GM18511 (cell line): ENCODE measurements at regions not wholly inside any gene's neighbourhood (a gene's known extent, or its start where the extent isn't known, plus 50 kb on each side); places are given as distances from the start of the nearest gene placed in this dataset.
"Not testable (repeated sequence)": the region's sequence is repeated elsewhere in the genome, so short reads cannot be mapped to it uniquely, and the experiment has no call there.

ENCODE experiments used
- ATAC-seq: cut with Tn5 transposase; IDR thresholded peaks from one replicate; pipeline ENCODE4 v1.9.1; 2021; ENCODE audit warnings: mild to moderate bottlenecking, moderate library complexity; ENCODE audit not compliant: unreplicated experiment

DNA sequence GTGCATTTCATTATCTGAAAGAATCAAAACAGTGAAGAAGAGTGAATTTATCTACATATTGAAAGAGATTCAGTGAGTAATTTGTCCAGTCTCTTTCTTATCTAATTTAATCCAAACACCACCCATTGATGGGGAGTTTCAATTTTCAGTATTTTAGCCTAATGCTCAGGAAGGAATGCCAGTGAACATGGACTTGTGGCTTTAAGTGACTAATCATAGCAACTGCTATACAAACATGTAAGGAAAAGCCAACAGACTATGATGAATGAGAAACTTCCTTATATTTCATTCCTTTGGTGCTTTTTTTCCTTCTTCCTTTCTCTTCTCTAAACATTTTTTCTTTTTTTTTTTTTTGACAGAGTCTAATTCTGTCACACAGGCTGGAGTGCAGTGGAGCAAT lies 885.8 kb downstream of the KCNJ2 start:
- no peak for ATAC-seq

DNA sequence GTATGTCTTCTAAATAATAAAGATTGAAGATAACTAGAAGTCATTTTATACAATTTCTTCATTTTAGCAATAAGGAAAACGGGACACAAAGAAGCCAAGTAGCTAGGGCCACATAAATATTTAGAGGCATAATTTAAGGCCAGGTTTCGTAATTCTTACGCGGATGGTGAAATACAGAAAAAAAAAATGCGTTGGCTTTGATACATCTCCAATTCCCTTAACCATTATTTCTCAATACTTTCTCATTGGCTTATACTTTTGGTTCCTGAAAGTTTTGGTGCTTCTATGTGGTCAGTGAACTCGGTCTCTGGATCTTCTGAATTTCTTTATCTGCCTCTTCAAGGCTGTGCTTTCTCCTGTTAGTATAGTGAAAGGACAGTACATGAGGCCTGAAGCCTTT lies 888.1 kb downstream of the KCNJ2 start:
- no peak for ATAC-seq

DNA sequence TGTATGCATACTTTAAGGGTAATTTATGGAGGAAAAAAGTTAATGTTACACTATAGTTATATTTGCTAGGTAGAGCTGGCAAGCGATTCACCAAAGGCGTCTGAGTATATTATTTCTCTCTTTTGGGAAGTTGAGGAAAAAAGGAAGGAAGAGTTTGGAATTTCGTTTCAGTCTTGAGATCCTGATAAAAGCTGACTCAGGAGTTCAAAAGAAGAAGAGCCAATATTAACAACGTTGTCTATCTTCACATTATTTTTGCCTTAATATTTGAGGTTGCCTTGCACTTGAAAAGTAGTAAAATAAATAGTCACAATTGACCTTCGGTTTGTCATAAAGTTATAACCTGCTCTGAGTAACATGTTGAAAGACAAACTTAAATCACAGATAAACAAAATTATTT lies 888.6 kb downstream of the KCNJ2 start:
- no peak for ATAC-seq

DNA sequence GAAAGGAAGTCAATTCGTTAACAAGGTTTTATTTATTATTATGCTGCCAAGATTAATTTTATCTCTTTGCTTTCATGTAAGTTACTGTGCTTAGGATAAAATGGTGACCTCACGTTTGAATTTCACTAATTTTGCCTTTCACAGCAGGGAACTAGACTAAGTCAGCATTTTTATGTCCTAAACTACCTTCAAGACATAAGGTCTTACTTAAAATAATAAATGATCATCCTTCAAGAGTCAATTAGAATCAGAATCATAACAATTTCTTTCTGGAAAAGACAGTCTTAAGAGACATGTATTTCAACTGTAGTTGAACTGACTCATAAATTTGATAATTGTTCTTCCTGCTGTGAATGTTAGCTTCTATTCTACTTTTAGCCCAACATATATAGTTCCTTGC lies 893.8 kb downstream of the KCNJ2 start:
- ATAC-seq = no peak

DNA sequence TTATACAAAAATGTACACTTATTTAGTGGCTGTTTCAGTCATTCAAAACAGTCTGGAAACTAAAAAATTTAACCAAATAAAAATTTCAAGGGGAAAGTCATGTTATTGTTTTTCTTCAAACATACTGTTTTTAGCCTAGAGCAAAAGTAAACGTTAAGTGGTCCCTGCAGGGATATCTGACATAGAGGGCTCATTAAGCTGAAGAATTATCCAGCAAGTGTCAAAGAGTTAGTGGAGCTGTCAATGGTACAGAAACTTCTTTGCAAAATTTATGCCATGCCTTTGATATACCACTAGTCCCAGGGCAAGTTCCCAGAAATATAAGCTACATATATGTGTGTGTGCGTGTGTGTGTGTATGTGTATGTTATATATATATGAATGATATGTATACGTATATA lies 894.2 kb downstream of the KCNJ2 start:
- no peak for ATAC-seq

DNA sequence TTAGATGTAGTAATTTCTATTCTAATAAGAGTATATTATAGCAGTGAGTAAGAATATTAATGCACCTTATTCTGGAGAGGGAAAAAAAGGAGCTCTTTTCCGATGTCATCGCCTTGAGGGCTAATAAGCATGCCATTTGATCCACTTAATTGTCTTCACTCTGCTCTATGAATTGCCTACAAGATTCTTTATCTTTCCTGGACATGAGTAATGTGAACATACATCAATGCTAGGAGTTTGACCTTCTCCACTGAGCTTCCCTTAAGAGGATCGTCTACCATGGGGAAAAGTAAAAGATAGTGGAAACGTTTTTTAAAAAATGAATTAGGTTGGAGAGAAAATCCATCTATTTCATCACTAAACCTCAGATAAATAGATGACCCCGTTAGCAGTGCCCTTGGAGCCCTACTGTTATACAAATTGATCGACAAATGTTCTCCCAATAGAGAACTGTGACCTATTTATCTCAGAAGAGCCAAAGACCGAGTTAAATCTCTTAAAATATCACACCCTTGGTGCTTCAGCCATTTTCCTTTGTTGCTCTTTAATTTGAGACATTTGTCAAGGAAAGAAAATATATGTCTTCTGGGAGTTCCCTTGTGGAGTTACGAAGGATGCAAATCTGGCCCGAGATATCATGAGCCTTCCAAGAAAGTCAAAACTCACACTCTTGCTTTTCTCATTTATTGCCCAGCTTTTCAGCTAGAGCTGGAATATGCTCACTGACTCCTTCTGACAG lies 898.5 kb downstream of the KCNJ2 start:
- ATAC-seq = no peak

DNA sequence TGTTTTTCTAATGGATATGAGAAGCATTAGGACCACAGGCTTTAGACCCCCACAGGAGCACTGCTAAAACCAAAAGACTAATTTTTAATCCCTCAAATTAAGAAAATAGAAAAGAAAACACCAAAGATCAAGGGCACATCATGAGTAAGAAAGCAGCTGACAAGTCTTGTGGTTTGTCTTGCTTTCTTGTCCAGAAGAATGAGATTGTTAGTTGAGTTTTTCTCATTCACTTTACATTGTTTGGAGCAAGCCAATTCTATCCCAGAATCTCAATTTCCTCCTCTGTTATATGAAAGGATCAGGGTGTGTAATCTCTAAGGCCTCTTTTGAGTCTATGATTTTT lies 899.0 kb downstream of the KCNJ2 start:
- no peak for ATAC-seq

DNA sequence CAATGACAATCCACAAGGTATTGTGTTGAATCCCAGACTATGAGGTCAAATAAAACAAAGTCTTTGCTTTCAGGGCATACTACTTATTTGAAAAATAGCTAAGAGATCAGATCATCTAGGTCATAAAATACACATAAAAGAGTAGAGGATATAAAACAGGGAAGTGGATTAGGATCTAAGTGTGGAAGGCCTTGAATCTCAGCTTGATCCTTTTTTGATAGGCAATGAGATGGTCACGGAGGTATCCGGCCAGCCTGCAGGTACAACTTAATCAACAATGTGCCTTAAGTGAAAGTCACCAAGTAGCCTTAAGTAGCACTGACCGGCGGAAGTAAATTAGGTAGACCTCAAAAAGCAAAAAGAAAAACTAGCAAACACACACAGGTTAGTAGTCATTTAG lies 901.7 kb downstream of the KCNJ2 start:
- no peak for ATAC-seq

DNA sequence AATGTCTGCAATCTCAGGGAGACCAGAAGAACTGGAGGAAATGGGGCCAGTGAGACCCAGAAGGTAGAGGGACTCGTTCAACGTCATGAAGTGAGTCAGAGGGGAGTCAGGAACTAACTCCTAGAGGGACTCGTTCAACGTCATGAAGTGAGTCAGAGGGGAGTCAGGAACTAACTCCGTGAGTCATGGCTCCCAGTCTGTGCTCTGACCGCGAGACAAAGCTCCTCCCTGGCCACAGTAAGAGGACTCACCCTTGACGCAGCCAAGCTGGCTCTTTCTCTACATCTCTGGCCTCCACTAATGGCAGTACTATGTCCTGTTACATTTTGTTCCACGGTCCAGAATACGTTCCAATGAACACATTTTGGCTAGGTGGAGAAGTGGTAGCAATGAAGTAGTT lies 902.5 kb downstream of the KCNJ2 start:
- no peak for ATAC-seq

DNA sequence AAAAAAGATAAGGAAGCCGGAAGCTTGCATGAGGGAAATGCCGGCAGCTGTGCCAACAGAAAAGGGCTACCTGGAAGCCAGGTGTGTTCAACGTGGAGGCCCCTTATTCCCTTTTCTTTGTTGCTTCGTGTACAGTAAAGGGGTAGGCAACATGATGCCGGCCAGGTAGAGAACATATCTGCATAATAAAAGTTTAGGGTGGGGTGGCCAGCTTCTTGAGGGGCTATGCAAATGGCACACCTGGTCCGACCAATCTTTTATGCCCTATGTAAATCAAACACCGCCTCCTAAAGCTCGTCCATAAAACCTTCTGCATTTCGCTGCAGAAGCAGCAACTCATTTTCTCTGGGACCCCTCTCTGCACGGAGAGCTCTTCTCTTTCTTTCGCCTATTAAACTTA lies 911.6 kb downstream of the KCNJ2 start:
- ATAC-seq = no peak

DNA sequence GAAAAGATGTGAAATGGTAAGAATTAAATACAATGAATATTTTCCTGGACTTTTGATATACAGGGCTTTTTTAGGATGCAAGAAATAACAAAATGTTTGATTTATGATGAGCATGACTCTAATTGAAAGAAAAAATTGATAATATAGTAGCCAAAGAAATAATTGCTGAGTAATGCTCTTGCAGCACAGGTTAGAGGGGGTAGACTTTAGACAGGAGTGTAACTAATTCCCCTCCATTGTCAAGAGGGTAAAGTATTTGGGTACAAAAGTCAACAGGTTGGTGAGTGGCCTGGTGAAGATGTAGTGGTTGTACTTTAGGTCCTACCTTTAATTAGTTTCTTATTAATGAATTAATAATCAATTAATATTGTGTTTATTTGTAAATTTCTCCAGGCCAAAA lies 912.3 kb downstream of the KCNJ2 start:
- no peak for ATAC-seq

DNA sequence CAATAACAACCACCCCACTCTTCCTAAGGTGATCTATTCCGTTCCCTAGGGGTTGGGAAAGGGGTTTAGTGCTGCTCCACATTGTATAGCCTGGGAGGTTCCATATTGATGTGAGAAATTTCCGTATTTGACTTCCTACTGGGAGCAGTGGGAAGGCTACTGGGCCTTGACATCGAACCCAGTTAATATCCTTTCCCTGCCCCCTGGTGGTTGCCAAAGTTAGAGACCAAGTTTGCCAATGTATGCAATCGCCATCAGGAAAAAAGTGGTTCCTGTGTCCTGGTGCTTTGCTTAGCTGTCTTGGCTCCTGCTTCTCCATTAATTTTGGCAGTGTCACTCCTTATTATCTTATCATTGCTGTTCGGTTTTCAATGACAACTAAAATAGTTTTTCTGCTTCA lies 914.9 kb downstream of the KCNJ2 start:
- ATAC-seq = no peak

DNA sequence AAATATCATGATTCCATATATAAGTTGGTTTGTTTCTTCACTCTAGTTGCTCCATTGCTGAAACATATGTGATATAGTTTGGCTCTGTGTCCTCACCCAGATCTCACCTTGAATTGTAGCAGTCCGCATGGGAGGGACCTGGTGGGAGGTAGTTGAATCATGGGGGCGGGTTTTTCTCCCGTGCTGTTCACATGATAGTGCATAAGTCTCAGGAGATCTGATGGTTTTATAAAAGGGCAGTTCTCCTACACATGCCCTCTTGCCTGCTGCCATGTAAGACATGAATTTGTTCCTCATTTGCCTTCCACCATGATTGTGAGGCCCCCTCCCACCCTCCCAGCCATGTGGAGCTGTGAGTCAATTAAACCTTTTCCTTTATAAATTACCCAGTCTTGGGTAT lies 915.5 kb downstream of the KCNJ2 start:
- ATAC-seq = no peak

DNA sequence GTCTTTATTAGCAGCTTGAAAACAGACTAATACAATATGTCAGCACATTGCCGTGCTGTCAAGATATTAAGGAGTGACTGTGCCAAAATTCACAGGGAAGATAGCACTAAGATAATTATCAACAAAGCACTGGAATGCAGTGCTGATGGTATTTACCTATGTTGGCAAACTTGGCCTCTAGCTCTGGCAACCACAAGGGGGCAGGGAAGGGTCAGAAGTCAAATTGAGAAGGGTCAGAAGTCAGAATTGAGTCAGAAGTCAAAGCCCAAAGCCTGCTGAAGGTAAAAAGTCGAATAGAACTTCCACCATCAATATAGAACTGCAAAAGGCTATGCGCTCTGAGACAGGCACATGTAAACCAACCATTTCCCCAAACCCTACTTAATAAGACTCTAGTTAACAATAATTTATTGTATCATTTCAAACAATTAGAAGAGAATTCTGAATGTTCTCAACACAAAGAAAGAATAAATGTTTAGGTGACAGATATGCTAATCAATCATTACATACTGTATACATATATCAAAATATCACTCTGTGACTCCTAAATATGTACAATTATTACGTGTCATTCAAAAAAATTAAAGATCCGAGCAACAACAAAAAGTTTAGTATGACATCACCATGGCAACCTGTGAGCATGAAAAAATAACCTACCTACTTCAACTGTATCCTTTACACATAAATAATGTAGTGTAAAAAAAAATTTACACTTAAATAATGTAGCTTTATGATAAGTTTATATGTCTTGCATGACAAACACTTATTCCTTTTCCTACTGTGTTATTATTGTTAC lies 916.1 kb downstream of the KCNJ2 start:
- ATAC-seq = no peak

DNA sequence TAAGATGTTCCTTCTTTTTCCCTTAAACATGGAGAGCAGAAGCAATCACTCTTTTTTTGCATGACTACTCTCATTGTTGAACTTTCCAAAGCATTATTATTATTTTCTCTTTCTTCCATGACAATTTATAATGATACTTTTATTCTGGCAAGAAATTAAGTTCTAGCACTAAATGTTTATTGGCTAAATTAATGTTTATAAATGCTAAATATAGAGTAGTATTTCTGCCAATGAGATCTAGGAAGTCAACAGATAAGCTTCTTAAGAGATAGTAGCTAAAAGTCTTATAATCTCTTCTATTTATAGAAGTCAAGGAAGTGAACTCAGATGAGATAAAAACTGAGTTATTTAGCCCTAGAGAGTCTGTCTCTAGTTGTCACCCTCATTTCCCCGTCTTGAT lies 920.1 kb downstream of the KCNJ2 start:
- ATAC-seq = no peak

DNA sequence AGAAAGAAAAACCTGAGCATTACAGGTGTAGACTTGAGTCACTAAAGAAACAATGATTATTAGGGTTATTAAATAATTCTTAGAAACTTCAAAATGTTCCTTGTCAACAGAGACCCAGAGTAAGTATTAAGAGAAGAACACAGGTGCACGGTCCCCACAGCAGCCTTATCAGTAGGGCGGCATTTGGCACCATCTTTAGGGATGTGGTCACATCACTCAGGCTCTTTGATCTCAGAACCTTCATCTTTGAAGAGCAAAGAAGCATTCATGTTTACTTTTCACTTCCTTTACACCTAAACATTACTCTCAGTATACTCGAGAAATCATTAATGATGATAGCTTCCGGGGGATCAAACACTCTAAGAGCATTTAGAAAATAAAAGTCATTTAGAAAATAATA lies 928.7 kb downstream of the KCNJ2 start:
- ATAC-seq = no peak

DNA sequence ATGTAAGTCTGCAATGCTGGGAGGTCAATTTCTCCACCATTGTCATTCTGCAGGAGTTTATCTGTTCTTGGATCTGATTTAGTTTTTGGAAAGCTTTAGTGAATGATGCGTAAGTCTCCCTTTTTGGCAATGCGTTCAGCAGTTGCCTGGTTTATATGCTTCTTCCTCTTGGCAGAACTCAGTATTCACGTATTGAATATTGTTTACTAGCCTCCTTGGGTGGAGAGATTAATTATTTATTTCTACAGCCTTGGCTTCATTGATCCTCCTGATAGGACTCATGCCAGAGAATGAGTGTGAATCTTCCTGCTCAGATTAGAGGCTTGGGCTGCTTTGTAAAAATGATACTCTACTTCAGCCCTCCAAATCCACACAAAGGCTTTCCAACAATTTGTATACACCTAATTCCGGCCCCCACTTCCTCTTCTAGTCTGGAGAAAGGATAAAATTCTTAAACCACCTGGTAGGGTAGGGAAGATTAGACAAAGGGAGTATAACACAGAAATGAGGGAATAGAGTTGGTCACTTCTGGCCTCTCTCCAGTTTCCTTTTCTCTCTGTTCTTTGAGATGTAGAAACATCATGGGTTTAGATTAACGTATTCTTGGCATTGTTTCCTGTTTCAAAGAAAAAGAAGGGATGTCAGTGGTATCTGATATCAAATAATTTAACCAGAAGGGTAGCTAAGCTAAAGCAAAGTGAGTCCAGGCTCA lies 929.8 kb downstream of the KCNJ2 start:
- ATAC-seq = no peak

DNA sequence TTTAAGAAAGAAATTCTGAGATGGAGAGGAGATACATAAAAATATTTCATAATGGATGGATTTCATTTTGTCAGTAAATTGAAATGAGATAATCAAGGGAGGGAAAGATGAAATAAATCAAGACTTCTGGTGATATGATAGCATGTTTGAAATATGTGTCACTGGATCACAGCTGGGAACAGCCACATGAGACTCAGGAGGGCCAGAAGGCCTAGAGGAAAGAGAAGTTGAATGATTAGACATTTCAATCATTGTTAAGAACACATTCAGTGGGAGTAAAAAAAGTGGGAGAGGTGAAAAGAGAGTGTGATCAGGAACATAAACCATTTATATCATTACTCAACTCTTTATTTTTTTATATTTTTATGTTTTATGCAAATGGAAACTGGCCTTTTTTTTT lies 933.4 kb downstream of the KCNJ2 start:
- no peak for ATAC-seq

DNA sequence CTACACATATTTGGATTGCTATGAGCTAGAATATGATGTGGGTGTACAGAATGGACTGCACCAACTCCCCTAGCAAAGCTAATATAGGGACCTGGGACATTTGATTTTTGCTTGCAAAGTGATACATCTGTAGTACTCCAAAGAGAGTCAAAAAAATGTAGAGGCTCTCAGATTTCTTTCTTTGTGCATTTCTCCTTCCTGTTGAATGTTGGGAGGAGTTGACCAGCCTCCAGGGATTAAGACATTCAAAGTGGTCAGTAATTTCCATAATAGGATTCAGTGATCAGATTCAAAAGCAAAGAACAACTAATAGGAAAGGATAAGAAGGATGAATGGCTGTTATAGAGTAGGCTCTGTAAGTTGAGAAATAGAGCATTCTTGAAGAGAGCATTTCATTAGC lies 934.9 kb downstream of the KCNJ2 start:
- ATAC-seq = no peak

DNA sequence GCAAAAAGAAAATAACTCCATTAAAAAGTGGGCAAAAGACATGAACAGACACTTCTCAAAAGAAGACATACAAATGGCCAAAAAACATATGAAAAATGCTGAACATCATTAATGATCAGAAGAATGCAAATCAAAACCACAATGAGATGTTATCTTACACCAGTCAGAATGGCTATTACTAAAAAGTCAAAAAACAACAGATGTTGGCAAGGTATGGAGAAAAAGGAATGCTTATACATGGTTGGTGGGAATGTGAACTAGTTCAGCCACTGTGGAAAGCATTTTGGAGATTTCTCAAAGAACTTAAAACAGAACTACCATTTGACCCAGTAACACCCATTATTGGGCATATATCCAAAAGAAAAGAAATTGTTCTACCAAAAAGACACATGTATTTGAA lies 936.7 kb downstream of the KCNJ2 start:
- not testable (repeated sequence) for ATAC-seq

DNA sequence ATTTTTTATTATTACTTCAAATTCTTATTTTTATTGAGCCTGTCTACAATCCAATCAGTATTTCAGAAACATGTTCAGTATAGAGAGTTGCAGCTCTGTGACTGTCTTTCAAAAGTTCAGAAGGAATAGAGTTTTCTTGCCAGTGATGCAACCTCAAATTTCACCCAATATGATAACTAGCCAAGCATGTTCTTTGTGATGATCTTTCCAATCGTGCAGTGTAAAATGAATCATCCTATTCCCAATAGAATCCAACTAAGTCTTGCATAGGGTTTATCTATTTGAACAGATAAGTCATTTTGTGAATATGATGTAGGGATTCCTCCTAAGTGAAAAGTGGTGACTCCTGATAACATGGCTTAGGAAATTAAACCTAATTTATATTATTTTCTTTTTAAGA lies 937.8 kb downstream of the KCNJ2 start:
- no peak for ATAC-seq

DNA sequence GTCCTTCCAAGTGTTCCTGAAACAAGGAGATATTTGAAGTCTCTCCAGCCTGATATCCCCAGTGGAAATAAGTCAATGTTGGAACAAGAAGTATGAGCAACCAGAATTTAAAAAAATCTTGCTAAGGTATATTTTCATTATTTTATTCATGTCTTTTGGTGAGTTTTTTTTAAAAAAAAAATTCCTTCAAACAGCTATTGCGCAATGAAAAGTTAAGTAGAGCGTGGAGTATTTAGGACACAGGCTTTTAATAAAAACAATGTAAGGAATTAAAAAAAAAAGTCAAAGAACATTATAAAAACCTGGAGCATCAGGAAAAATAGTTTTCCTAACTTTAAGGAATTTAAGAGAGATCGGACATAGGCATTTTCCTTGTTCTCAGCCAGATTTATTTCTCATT lies 940.4 kb downstream of the KCNJ2 start:
- no peak for ATAC-seq
